GM19468 (cell line): ENCODE measurements at regions not wholly inside any gene's neighbourhood (a gene's known extent, or its start where the extent isn't known, plus 50 kb on each side); places are given as distances from the start of the nearest gene placed in this dataset.
"Not testable (repeated sequence)": the region's sequence is repeated elsewhere in the genome, so short reads cannot be mapped to it uniquely, and the experiment has no call there.

Experiments used
- ATAC-seq: cut with Tn5 transposase; IDR thresholded peaks from one replicate; pipeline ENCODE4 v1.9.1; 2021; ENCODE audit warnings: mild to moderate bottlenecking, moderate library complexity, moderate number of reproducible peaks; ENCODE audit not compliant: unreplicated experiment; ENCODE audit errors: extremely low read depth

GRCh38 chr4:81324594-81324993 is 109.6 kb upstream of the PRKG2 start:
- ATAC-seq = not testable (repeated sequence)

- ATAC-seq = no peak
Measured at GRCh38 chr4:81319657-81320056, 104.6 kb upstream of the PRKG2 start.

GRCh38 chr4:81314897-81315470 is 100.0 kb upstream of the PRKG2 start:
- no peak for ATAC-seq

GRCh38 chr4:81314196-81314896 is 99.3 kb upstream of the PRKG2 start:
- ATAC-seq = no peak

GRCh38 chr4:81307991-81308390 is 93.0 kb upstream of the PRKG2 start:
- ATAC-seq = no peak

DNA sequence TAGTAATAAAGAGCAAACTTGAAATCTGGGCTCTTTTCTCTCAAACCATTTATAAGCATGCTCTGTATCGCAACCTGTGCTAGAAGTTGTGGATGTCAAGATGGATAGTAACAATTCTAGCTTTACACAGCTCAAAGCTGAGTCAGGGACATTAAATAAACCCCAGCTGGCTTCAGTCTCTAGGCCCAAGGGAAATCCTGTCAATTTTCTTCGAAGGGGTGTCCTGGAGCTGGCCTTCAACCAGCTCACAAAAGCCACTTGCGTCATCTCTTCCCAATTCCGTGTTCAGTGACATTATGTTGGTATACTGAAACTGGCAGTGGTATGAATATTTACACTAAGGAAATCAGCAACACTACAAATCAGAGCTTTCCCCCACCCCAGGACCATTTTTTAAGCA is 89.8 kb upstream of the PRKG2 start:
- ATAC-seq = no peak

GRCh38 chr4:81300352-81300751 is 85.3 kb upstream of the PRKG2 start:
- ATAC-seq = not testable (repeated sequence)

DNA sequence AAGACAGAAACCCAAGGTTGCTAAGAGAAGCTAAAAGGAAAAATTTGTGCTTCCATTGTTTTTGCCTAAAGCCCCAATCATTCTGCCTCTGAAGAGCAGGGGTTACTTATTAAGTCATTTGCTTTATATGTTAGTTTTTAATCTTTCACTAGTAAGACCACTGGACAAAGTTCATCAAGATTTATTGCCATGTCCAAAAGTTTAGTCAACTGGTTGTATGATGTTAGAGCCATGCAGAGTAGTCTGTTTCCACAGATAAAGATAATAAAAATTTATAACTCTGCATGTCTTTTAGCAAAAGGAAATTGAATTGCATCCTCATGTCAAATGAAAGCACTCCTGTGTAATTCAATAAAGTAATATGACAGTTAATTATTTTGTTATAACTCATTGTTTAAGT is 75.8 kb upstream of the PRKG2 start:
- no peak for ATAC-seq

DNA sequence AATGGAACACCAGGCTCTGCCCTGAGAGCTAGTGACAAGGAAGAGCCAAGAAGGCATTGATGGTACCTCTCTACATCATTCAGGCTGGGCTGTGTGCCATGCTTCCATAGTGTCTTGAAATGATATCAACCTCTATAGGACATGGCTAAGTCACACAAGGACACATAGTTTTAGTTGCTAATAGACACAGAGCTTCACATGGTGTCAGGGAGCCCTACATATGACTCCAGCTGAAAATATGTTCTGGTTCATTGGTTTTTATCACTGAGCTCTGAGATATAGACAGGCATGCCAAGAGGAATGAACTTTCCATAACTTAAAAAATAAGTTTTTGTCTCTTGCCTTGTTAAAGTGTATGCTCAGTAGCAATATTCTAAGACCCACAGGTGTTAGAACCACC is 72.1 kb upstream of the PRKG2 start:
- ATAC-seq = no peak

DNA sequence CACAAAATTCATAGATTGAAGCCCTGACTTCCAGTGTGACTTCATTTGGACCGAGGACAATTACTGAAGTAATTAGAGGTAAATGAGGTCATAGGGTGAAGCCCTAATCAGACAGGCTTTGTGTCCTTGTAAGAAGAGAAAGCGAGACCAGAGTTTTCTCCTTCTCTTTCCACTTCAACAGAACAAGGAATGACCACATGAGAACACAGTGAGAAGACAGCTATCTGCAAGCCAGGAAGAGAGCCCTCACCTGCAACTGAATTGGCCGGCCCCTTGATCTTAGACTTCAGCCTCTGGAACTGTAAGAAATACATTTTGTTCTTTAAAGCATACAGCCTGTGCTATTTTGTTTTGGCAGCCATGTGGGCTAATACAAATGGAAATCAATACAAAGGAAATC is 67.1 kb upstream of the PRKG2 start:
- ATAC-seq = no peak

GRCh38 chr4:81274460-81274859 is 59.4 kb upstream of the PRKG2 start:
- ATAC-seq = no peak

DNA sequence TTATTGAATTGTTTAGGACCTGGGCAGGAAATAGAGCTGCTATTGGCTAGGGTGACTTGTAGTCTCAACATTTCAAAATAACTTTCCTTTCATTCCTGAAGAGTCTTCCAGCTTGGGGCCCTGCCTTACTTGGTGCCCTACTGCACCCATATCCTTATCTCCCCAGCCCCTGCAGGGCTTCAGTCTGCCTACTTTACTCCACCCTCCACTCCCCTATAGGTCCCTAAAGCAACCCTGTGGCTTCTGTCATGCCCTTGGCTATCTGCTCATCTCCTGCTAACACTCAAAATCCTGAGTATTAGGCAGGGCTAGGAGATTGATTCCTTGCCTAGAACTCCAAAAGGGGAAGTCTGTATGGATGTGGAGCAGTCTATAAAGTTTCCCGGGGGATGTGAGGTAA is 57.6 kb upstream of the PRKG2 start:
- ATAC-seq = no peak
